Neural cell (in vitro differentiated cells): ENCODE measurements at regions not wholly inside any gene's neighbourhood (a gene's known extent, or its start where the extent isn't known, plus 50 kb on each side); places are given as distances from the start of the nearest gene placed in this dataset.

Source experiments
- H2AFZ ChIP-seq: fragments of 200-600, 300-800 bp; sonication (generic), shearing (Covaris generic); 2 replicates; pipeline ENCODE4 v1.6.0; 2014; ENCODE audit warnings: low read depth, mild to moderate bottlenecking, antibody characterized with exemption, low read length, moderate library complexity
- H3F3A ChIP-seq: fragments of 200-600 bp; shearing (Covaris generic); 2 replicates; pipeline ENCODE4 v1.6.1; 2016; ENCODE audit warnings: mild to moderate bottlenecking, moderate library complexity, mixed read lengths, antibody characterized with exemption, low read length; ENCODE audit not compliant: insufficient read depth, poor library complexity, severe bottlenecking
- H3K27ac ChIP-seq: fragments of 200-600, 300-800 bp; sonication (generic), shearing (Covaris generic); 2 replicates; pipeline ENCODE4 v1.5.1; 2014; ENCODE audit warnings: mild to moderate bottlenecking, low read length, moderate library complexity
- H3K27me3 ChIP-seq: fragments of 300-800, 200-600 bp; sonication (generic), shearing (Covaris generic); 2 replicates; pipeline ENCODE4 v1.6.0; 2014; ENCODE audit warnings: mild to moderate bottlenecking, low read depth, low read length, moderate library complexity; ENCODE audit not compliant: insufficient read depth
- H3K36me3 ChIP-seq: fragments of 300-800, 200-600 bp; sonication (generic), shearing (Covaris generic); 2 replicates; pipeline ENCODE4 v1.5.1; 2014; ENCODE audit warnings: mild to moderate bottlenecking, antibody characterized with exemption, low read length, moderate library complexity; ENCODE audit not compliant: insufficient read depth
- H3K4me2 ChIP-seq: fragments of 300-800, 200-600 bp; sonication (generic), shearing (Covaris generic); 2 replicates; pipeline ENCODE4 v1.6.0; 2014; ENCODE audit warnings: mild to moderate bottlenecking, low read length
- H3K4me3 ChIP-seq: fragments of 300-800, 200-600 bp; sonication (generic), shearing (Covaris generic); 2 replicates; pipeline ENCODE4 v1.5.1; 2014; ENCODE audit warnings: mild to moderate bottlenecking, low read length, moderate library complexity
- H3K79me2 ChIP-seq: fragments of 200-600 bp; shearing (Covaris generic); replicated peaks from 2 replicates; pipeline ENCODE4 v1.6.0; 2014; ENCODE audit warnings: mild to moderate bottlenecking, low read length, moderate library complexity; ENCODE audit not compliant: insufficient read depth
- H3K9ac ChIP-seq: fragments of 300-800, 200-600 bp; sonication (generic), shearing (Covaris generic); 2 replicates; pipeline ENCODE4 v1.6.1; 2016; ENCODE audit warnings: mild to moderate bottlenecking, low read length, mixed read lengths
- H3K9me2 ChIP-seq: fragments of 200-600 bp; shearing (Covaris generic); 2 replicates; pipeline ENCODE4 v1.6.1; 2016; ENCODE audit warnings: mild to moderate bottlenecking, low read length, mixed read lengths; ENCODE audit not compliant: insufficient read depth
- H3K9me3 ChIP-seq: fragments of 200-600, 300-800 bp; sonication (generic), shearing (Covaris generic); 2 replicates; pipeline ENCODE4 v1.6.1; 2016; ENCODE audit warnings: mild to moderate bottlenecking, mixed run types, low read length, moderate library complexity, mixed read lengths
- H4K20me1 ChIP-seq: fragments of 200-600 bp; shearing (Covaris generic); 2 replicates; pipeline ENCODE4 v1.6.1; 2016; ENCODE audit warnings: mild to moderate bottlenecking, mixed run types; ENCODE audit not compliant: insufficient read depth
- CTCF ChIP-seq: fragments of 450-650 bp; IDR thresholded peaks from 2 replicates; pipeline ENCODE4 v1.5.1; 2014; ENCODE audit warnings: antibody characterized with exemption, mild to moderate bottlenecking, moderate library complexity; ENCODE audit not compliant: poor library complexity, severe bottlenecking
- EP300 ChIP-seq: fragments of 450-650 bp; conservative IDR thresholded peaks from 2 replicates; pipeline ENCODE4 v1.6.1; 2014; ENCODE audit warnings: antibody characterized with exemption, mild to moderate bottlenecking, moderate library complexity; ENCODE audit not compliant: poor library complexity, severe bottlenecking
- EZH2 ChIP-seq: fragments of 200-600, 300-800 bp; shearing (Covaris generic), sonication (generic); IDR thresholded peaks from 2 replicates; pipeline ENCODE4 v1.6.1; 2014; ENCODE audit warnings: antibody characterized with exemption, low read length, borderline replicate concordance, mild to moderate bottlenecking; ENCODE audit not compliant: insufficient read depth, poor library complexity, severe bottlenecking
- MXI1 ChIP-seq: fragments of 450-650 bp; conservative IDR thresholded peaks from 2 replicates; pipeline ENCODE4 v1.6.1; 2014; ENCODE audit warnings: antibody characterized with exemption, mild to moderate bottlenecking; ENCODE audit not compliant: poor library complexity, severe bottlenecking
- POLR2AphosphoS5 ChIP-seq: IDR thresholded peaks from 2 replicates; pipeline ENCODE4 v1.6.1; 2012
- RAD21 ChIP-seq: fragments of 450-650 bp; conservative IDR thresholded peaks from 2 replicates; pipeline ENCODE4 v1.6.1; 2014; ENCODE audit warnings: antibody characterized with exemption, mild to moderate bottlenecking, moderate library complexity
- SMC3 ChIP-seq: fragments of 450-650 bp; conservative IDR thresholded peaks from 2 replicates; pipeline ENCODE4 v1.6.1; 2014; ENCODE audit warnings: antibody characterized with exemption, mild to moderate bottlenecking, moderate library complexity; ENCODE audit not compliant: poor library complexity
- TAF1 ChIP-seq: IDR thresholded peaks from 2 replicates; pipeline ENCODE4 v1.6.1; 2012; ENCODE audit warnings: low read depth
- TF ChIP-seq, protein P1 (sequence below): IDR thresholded peaks from 2 replicates; pipeline ENCODE4 v1.6.1; 2012; ENCODE audit warnings: borderline replicate concordance

DNA sequence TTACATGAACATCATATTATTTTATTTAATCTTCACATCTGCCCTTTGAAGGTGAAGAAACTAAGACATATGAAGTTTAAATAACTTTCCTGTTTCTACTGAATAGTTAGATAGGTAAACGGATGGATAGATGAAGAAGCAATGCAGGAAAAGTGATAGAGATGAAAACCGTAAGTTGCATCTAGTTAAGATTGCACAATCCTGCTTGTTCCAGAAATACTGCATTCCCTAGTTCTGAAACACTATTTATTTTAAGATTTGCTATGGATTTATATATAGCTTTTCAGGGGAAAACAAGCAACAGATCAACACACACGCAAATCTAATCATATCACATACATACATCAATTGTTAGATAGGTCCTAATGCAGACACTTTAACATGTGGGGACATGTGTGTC is 512.7 kb upstream of the C16orf82 start:
- Histone ChIP-seq H3K79me2 (no peaks in the 10 kb centered on the region), H3K4me3 (no peak overlapping the region), H3K9me2 (no peaks in the 10 kb centered on the region), H3K9ac (no peak overlapping the region), H3K27me3 (no peaks in the 10 kb centered on the region), H3K9me3 (no peaks in the 10 kb centered on the region), H3K36me3 (no peaks in the 10 kb centered on the region), H4K20me1 (no peaks in the 10 kb centered on the region), H3K27ac (no peak overlapping the region), H3K4me2 (no peak overlapping the region), H2AFZ (no peak overlapping the region), H3F3A (no peaks in the 10 kb centered on the region)
- no peak for TF ChIP-seq EP300
- no peak for TF ChIP-seq SMC3
- TF ChIP-seq, protein P1, sequence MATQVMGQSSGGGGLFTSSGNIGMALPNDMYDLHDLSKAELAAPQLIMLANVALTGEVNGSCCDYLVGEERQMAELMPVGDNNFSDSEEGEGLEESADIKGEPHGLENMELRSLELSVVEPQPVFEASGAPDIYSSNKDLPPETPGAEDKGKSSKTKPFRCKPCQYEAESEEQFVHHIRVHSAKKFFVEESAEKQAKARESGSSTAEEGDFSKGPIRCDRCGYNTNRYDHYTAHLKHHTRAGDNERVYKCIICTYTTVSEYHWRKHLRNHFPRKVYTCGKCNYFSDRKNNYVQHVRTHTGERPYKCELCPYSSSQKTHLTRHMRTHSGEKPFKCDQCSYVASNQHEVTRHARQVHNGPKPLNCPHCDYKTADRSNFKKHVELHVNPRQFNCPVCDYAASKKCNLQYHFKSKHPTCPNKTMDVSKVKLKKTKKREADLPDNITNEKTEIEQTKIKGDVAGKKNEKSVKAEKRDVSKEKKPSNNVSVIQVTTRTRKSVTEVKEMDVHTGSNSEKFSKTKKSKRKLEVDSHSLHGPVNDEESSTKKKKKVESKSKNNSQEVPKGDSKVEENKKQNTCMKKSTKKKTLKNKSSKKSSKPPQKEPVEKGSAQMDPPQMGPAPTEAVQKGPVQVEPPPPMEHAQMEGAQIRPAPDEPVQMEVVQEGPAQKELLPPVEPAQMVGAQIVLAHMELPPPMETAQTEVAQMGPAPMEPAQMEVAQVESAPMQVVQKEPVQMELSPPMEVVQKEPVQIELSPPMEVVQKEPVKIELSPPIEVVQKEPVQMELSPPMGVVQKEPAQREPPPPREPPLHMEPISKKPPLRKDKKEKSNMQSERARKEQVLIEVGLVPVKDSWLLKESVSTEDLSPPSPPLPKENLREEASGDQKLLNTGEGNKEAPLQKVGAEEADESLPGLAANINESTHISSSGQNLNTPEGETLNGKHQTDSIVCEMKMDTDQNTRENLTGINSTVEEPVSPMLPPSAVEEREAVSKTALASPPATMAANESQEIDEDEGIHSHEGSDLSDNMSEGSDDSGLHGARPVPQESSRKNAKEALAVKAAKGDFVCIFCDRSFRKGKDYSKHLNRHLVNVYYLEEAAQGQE, result no peak
- no peak for TF ChIP-seq EZH2
- TF ChIP-seq MXI1, result no peak
- TF ChIP-seq POLR2AphosphoS5, result no peak

DNA sequence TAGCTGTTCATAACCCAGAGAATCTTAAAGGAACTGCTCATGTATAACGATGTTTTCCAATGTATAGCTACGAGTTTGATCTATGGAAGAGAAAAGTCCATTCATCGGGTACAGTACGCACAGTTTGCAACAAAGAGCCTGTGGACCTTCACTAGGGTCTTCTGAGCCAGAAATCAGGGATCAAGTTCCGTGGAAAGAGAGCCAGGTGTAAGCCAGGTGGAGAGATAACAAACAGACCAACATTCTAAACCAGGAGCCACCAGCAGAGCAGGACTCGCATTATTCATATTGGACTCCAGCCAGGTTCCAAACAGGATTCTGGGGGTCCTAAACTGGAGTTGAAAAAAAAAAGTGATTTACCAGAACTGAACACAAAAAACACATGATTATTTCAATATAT is 505.4 kb upstream of the C16orf82 start:
- Histone ChIP-seq H3K9ac (no peak overlapping the region), H2AFZ (no peak overlapping the region), H3K36me3 (no peaks in the 10 kb centered on the region), H3K27ac (no peak overlapping the region), H3K4me3 (no peak overlapping the region), H3K27me3 (no peaks in the 10 kb centered on the region), H3K4me2 (no peak overlapping the region), H3K9me3 (peaks cover 4% of the 10 kb centered on the region), H4K20me1 (no peaks in the 10 kb centered on the region), H3K9me2 (no peaks in the 10 kb centered on the region), H3F3A (no peaks in the 10 kb centered on the region), H3K79me2 (no peaks in the 10 kb centered on the region)
- TF ChIP-seq MXI1, result no peak
- no peak for TF ChIP-seq POLR2AphosphoS5
- no peak for TF ChIP-seq RAD21
- no peak for TF ChIP-seq TAF1
- TF ChIP-seq, protein P1, result no peak
- TF ChIP-seq CTCF, result no peak
- TF ChIP-seq EP300, result no peak
- no peak for TF ChIP-seq SMC3
- no peak for TF ChIP-seq EZH2
